ENCODE measurements at regions not wholly inside any gene's neighbourhood (a gene's known extent, or its start where the extent isn't known, plus 50 kb on each side); places are given as distances from the start of the nearest gene placed in this dataset.

- no peak for TF ChIP-seq CTCF (IDR thresholded peaks at IDR 0.05)
- TF ChIP-seq POLR2A (IDR thresholded peaks at IDR 0.05), result no peak
Observed at GRCh38 chr6:30405934-30406333, 61.0 kb downstream of the RPP21 start.
